SK-N-SH (cell line): ENCODE measurements at regions not wholly inside any gene's neighbourhood (a gene's known extent, or its start where the extent isn't known, plus 50 kb on each side); places are given as distances from the start of the nearest gene placed in this dataset.

Source experiments
- CTCF ChIA-PET: fragments of 300-600, 350-600 bp; formaldehyde crosslinking; extraction: SDS; loops from one replicate; lab custom pipeline; 2021; lab: Yijun Ruan, JAX
- POLR2A ChIA-PET: fragments of 350-600 bp; sonication (Branson Sonifier 250); formaldehyde crosslinking; extraction: SDS; loops from one replicate; lab custom pipeline; 2020; ENCODE audit warnings: antibody characterized with exemption, inconsistent platforms; lab: Yijun Ruan, JAX
- DNase-seq: peaks from one replicate; pipeline ENCODE4 v3.0.0; 2012
- H2AFZ ChIP-seq: fragments of 200-600 bp; sonication (generic); 2 replicates; pipeline ENCODE4 v1.8.1; 2016; ENCODE audit warnings: antibody characterized with exemption, mild to moderate bottlenecking, low read depth
- H3F3A ChIP-seq: fragments of 200-600 bp; sonication (generic); replicated peaks from 2 replicates; pipeline ENCODE3; 2016; ENCODE audit warnings: antibody characterized with exemption, mild to moderate bottlenecking; ENCODE audit not compliant: insufficient read depth
- H3K27ac ChIP-seq, 2 experiments: fragments of 200-500 bp in 1 of 2; fragments of 200-600 bp in 1 of 2; sonication (Bioruptor generic) in 1 of 2; sonication (generic), shearing (Covaris generic) in 1 of 2; 2 replicates each; pipeline versions ENCODE4 v1.5.1 to v1.6.1; 2014 to 2016; ENCODE audit warnings: low read depth in 2 of 2, inconsistent platforms in 1 of 2, low read length in 1 of 2, mild to moderate bottlenecking in 1 of 2, mixed read lengths in 1 of 2
- H3K27me3 ChIP-seq: fragments of 200-600 bp; sonication (generic), shearing (Covaris generic); 2 replicates; pipeline ENCODE4 v1.6.1; 2016; ENCODE audit warnings: mixed run types; ENCODE audit not compliant: insufficient read depth
- H3K36me3 ChIP-seq, 2 experiments: fragments of 200-500 bp in 1 of 2; fragments of 200-600 bp in 1 of 2; sonication (Bioruptor generic) in 1 of 2; sonication (generic) in 1 of 2; replicated peaks in 1 of 2; 2 replicates each; pipeline versions ENCODE3 to v1.5.1; 2014 to 2016; ENCODE audit warnings: low read length in 1 of 2, mild to moderate bottlenecking in 1 of 2; ENCODE audit not compliant: insufficient read depth in 2 of 2, control insufficient read depth in 1 of 2
- H3K4me1 ChIP-seq, 2 experiments: fragments of 200-500 bp in 1 of 2; fragments of 200-600 bp in 1 of 2; sonication (Bioruptor generic) in 1 of 2; sonication (generic), shearing (Covaris generic) in 1 of 2; 2 replicates each; pipeline versions ENCODE4 v1.5.1 to v1.6.1; 2014 to 2016; ENCODE audit warnings: low read depth in 1 of 2, low read length in 1 of 2, mixed run types in 1 of 2; ENCODE audit not compliant: insufficient read depth in 2 of 2, control insufficient read depth in 1 of 2
- H3K4me2 ChIP-seq: fragments of 200-600 bp; sonication (generic), shearing (Covaris generic); 2 replicates; pipeline ENCODE4 v1.6.1; 2017; ENCODE audit warnings: mixed run types
- H3K4me3 ChIP-seq, 2 experiments: fragments of 200-500 bp in 1 of 2; fragments of 200-600 bp in 1 of 2; sonication (Bioruptor generic) in 1 of 2; sonication (generic), shearing (Covaris generic) in 1 of 2; 2 replicates each; pipeline versions ENCODE4 v1.5.1 to v1.8.1; 2014 to 2016; ENCODE audit warnings: low read depth in 2 of 2, inconsistent platforms in 1 of 2, low read length in 1 of 2, mild to moderate bottlenecking in 1 of 2, mixed read lengths in 1 of 2, moderate library complexity in 1 of 2
- H3K79me2 ChIP-seq: fragments of 200-600 bp; sonication (generic); 2 replicates; pipeline ENCODE4 v1.8.1; 2017; ENCODE audit warnings: mild to moderate bottlenecking; ENCODE audit not compliant: insufficient read depth
- H3K9ac ChIP-seq: fragments of 200-600 bp; sonication (generic); 2 replicates; pipeline ENCODE4 v1.6.1; 2017; ENCODE audit warnings: mixed run types
- H3K9me2 ChIP-seq: fragments of 200-600 bp; sonication (generic); 2 replicates; pipeline ENCODE4 v1.6.1; 2017; ENCODE audit warnings: mixed run types
- H3K9me3 ChIP-seq: fragments of 200-600 bp; sonication (generic); 2 replicates; pipeline ENCODE4 v1.6.1; 2017; ENCODE audit warnings: mixed run types, mild to moderate bottlenecking, moderate library complexity
- H4K20me1 ChIP-seq: fragments of 200-600 bp; sonication (generic); 2 replicates; pipeline ENCODE4 v1.6.1; 2017; ENCODE audit warnings: mild to moderate bottlenecking, mixed run types; ENCODE audit not compliant: insufficient read depth
- CHD2 ChIP-seq: fragments of 150-350 bp; IDR thresholded peaks from 2 replicates; pipeline ENCODE4 v1.6.1; 2018; ENCODE audit warnings: low read length; ENCODE audit not compliant: partially characterized antibody
- ELF1 ChIP-seq: IDR thresholded peaks from 2 replicates; pipeline ENCODE4 v1.4.0; 2012
- EP300 ChIP-seq, 2 experiments: IDR thresholded peaks; 2 replicates each; pipeline versions ENCODE4 v1.4.0 to v1.6.1; 2012; ENCODE audit warnings: borderline replicate concordance in 1 of 2, low read depth in 1 of 2, low read length in 1 of 2
- EZH2phosphoT487 ChIP-seq: fragments of 200-600 bp; sonication (generic); IDR thresholded peaks from 2 replicates; pipeline ENCODE4 v1.6.1; 2017; ENCODE audit warnings: low read depth, mixed run types, mild to moderate bottlenecking, antibody characterized with exemption, moderate library complexity, borderline replicate concordance
- FOSL2 ChIP-seq: IDR thresholded peaks from 2 replicates; pipeline ENCODE4 v1.4.0; 2012; ENCODE audit warnings: low read depth, mild to moderate bottlenecking, moderate library complexity, borderline replicate concordance
- GABPA ChIP-seq: IDR thresholded peaks from 2 replicates; pipeline ENCODE4 v1.4.0; 2012; ENCODE audit warnings: low read depth, mild to moderate bottlenecking
- GATA2 ChIP-seq: sonication (generic); formaldehyde crosslinking; IDR thresholded peaks from 2 replicates; pipeline ENCODE4 v1.5.0; 2020; ENCODE audit warnings: mild to moderate bottlenecking, missing genetic modification reagents
- JUND ChIP-seq: IDR thresholded peaks from 2 replicates; pipeline ENCODE4 v1.4.0; 2012
- MEF2A ChIP-seq: IDR thresholded peaks from 2 replicates; pipeline ENCODE4 v1.4.0; 2012; ENCODE audit warnings: low read depth, borderline replicate concordance
- NFIC ChIP-seq: IDR thresholded peaks from 2 replicates; pipeline ENCODE4 v1.4.0; 2012; ENCODE audit warnings: borderline replicate concordance
- NRF1 ChIP-seq: IDR thresholded peaks from 2 replicates; pipeline ENCODE4 v1.6.1; 2012; ENCODE audit warnings: low read depth, mild to moderate bottlenecking, low read length
- POLR2AphosphoS5 ChIP-seq: IDR thresholded peaks from 2 replicates; pipeline ENCODE4 v1.6.1; 2012; ENCODE audit warnings: low read depth, low read length
- RAD21 ChIP-seq: IDR thresholded peaks from 2 replicates; pipeline ENCODE4 v1.6.1; 2012; ENCODE audit warnings: mild to moderate bottlenecking, low read length
- RCOR1 ChIP-seq: fragments of 150-350 bp; IDR thresholded peaks from 2 replicates; pipeline ENCODE4 v1.6.1; 2017; ENCODE audit warnings: antibody characterized with exemption, low read length
- RFX5 ChIP-seq: IDR thresholded peaks from 2 replicates; pipeline ENCODE4 v1.6.1; 2012; ENCODE audit warnings: mild to moderate bottlenecking, improper control_type of control experiment, low read length
- TF ChIP-seq, protein P1 (sequence below): IDR thresholded peaks from 2 replicates; pipeline ENCODE4; 2012
- TF ChIP-seq, protein P2 (sequence below): fragments of 150-350 bp; IDR thresholded peaks from 2 replicates; pipeline ENCODE4 v1.6.1; 2017; ENCODE audit warnings: antibody characterized with exemption, low read length, low read depth, borderline replicate concordance
- TF ChIP-seq, protein P3 (sequence below): IDR thresholded peaks from 2 replicates; pipeline ENCODE4 v1.4.0; 2012; ENCODE audit warnings: low read depth, borderline replicate concordance
- TF ChIP-seq, protein P4 (sequence below): IDR thresholded peaks from 2 replicates; pipeline ENCODE4 v1.6.1; 2012; ENCODE audit warnings: mild to moderate bottlenecking, low read depth, low read length, moderate library complexity

DNA sequence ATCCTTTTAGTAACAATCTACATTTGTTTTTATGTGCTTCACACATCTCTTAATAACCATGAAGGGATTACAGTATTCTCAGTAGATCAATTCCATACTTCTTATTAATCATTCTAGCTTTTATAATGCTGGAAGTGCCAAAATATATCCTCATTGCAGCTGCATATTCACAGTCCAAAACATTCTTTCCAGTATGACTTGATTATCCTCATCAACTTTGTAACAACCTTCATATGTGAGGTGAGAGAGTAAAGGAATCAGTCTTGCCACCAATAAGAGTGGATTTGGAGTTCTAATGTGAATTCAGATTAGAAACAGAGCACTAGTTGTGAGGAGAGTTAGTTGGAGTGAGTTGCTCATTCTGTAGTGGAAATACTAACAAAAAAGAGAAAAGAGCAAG lies 208.0 kb upstream of the SPRY2 start:
- Histone ChIP-seq H3K4me3 (no peak overlapping the region), H3K9me2 (no peaks in the 10 kb centered on the region), H4K20me1 (no peaks in the 10 kb centered on the region), H3F3A (peaks cover 4% of the 10 kb centered on the region), H3K4me2 (no peak overlapping the region), H3K4me1 (peaks cover 8 to 11% of the 10 kb centered on the region in 2 experiments; a peak in 2 of 4 replicates), H3K27ac (no peak overlapping the region), H2AFZ (no peak overlapping the region), H3K9me3 (no peaks in the 10 kb centered on the region), H3K27me3 (no peaks in the 10 kb centered on the region), H3K36me3 (no peaks in the 10 kb centered on the region), H3K79me2 (no peaks in the 10 kb centered on the region), H3K9ac (no peak overlapping the region)
- no peak for DNase-seq
- TF ChIP-seq EZH2phosphoT487 (no peak), MEF2A (no peak), NRF1 (no peak), RCOR1 (no peak), ELF1 (no peak), GATA2 (CRISPR knock-in tag) (no peak), RAD21 (no peak), POLR2AphosphoS5 (no peak), JUND (no peak), RFX5 (no peak), FOSL2 (no peak), GABPA (no peak), CHD2 (no peak), EP300 (IDR thresholded peaks at IDR 0.05; ENCODE audit: borderline replicate concordance in 1 of 2, low read depth in 1 of 2, low read length in 1 of 2) (no peak), NFIC (no peak)
- TF ChIP-seq, protein P1, sequence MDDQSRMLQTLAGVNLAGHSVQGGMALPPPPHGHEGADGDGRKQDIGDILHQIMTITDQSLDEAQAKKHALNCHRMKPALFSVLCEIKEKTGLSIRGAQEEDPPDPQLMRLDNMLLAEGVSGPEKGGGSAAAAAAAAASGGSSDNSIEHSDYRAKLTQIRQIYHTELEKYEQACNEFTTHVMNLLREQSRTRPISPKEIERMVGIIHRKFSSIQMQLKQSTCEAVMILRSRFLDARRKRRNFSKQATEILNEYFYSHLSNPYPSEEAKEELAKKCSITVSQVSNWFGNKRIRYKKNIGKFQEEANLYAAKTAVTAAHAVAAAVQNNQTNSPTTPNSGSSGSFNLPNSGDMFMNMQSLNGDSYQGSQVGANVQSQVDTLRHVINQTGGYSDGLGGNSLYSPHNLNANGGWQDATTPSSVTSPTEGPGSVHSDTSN = no peak
- TF ChIP-seq, protein P2, sequence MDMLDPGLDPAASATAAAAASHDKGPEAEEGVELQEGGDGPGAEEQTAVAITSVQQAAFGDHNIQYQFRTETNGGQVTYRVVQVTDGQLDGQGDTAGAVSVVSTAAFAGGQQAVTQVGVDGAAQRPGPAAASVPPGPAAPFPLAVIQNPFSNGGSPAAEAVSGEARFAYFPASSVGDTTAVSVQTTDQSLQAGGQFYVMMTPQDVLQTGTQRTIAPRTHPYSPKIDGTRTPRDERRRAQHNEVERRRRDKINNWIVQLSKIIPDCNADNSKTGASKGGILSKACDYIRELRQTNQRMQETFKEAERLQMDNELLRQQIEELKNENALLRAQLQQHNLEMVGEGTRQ = no peak
- TF ChIP-seq, protein P3, sequence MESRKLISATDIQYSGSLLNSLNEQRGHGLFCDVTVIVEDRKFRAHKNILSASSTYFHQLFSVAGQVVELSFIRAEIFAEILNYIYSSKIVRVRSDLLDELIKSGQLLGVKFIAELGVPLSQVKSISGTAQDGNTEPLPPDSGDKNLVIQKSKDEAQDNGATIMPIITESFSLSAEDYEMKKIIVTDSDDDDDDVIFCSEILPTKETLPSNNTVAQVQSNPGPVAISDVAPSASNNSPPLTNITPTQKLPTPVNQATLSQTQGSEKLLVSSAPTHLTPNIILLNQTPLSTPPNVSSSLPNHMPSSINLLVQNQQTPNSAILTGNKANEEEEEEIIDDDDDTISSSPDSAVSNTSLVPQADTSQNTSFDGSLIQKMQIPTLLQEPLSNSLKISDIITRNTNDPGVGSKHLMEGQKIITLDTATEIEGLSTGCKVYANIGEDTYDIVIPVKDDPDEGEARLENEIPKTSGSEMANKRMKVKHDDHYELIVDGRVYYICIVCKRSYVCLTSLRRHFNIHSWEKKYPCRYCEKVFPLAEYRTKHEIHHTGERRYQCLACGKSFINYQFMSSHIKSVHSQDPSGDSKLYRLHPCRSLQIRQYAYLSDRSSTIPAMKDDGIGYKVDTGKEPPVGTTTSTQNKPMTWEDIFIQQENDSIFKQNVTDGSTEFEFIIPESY = no peak
- TF ChIP-seq, protein P4, sequence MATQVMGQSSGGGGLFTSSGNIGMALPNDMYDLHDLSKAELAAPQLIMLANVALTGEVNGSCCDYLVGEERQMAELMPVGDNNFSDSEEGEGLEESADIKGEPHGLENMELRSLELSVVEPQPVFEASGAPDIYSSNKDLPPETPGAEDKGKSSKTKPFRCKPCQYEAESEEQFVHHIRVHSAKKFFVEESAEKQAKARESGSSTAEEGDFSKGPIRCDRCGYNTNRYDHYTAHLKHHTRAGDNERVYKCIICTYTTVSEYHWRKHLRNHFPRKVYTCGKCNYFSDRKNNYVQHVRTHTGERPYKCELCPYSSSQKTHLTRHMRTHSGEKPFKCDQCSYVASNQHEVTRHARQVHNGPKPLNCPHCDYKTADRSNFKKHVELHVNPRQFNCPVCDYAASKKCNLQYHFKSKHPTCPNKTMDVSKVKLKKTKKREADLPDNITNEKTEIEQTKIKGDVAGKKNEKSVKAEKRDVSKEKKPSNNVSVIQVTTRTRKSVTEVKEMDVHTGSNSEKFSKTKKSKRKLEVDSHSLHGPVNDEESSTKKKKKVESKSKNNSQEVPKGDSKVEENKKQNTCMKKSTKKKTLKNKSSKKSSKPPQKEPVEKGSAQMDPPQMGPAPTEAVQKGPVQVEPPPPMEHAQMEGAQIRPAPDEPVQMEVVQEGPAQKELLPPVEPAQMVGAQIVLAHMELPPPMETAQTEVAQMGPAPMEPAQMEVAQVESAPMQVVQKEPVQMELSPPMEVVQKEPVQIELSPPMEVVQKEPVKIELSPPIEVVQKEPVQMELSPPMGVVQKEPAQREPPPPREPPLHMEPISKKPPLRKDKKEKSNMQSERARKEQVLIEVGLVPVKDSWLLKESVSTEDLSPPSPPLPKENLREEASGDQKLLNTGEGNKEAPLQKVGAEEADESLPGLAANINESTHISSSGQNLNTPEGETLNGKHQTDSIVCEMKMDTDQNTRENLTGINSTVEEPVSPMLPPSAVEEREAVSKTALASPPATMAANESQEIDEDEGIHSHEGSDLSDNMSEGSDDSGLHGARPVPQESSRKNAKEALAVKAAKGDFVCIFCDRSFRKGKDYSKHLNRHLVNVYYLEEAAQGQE = no peak
- ChIA-PET POLR2A (no interaction called here), CTCF (interaction anchor here (1.7 kb wide), 1 partner anchor 15 kb away, joined by 5 read pairs; no protein-coding TSS in a partner anchor)
